Upper lobe of left lung (tissue), 6 donors: ENCODE measurements at regions not wholly inside any gene's neighbourhood (a gene's known extent, or its start where the extent isn't known, plus 50 kb on each side); places are given as distances from the start of the nearest gene placed in this dataset.
A peak's percentile ranks its signal among the peaks of the same experiment; 100 is the strongest.

Source experiments
- ATAC-seq, 2 donors: fragments of 200-7000 bp; cut with Tn5 transposase; one replicate each; pipeline ENCODE4 v1.9.1; 2022; ENCODE audit warnings: mild to moderate bottlenecking in 2 of 2, moderate library complexity in 2 of 2; ENCODE audit not compliant: low FRiP score in 2 of 2
- DNase-seq, 2 donors: peaks; one replicate each; pipeline ENCODE4 v3.0.0-alpha.2; 2019 to 2020
- H3K27ac ChIP-seq, 4 donors: fragments of 200-600 bp; sonication (generic); one replicate each; pipeline ENCODE4 v1.5.1; 2016 to 2019
- H3K27me3 ChIP-seq, 4 donors: fragments of 200-600 bp; sonication (generic); one replicate each; pipeline ENCODE4 v1.5.1; 2017 to 2019
- H3K36me3 ChIP-seq, 4 donors: fragments of 200-600 bp; sonication (generic); one replicate each; pipeline ENCODE4 v1.5.1; 2016 to 2019
- H3K4me1 ChIP-seq, 4 donors: fragments of 200-600 bp; sonication (generic); one replicate each; pipeline ENCODE4 v1.5.1; 2018 to 2019
- H3K4me3 ChIP-seq, 4 donors: fragments of 200-600 bp; sonication (generic); one replicate each; pipeline ENCODE4 v1.5.1; 2017 to 2019; ENCODE audit warnings: mild to moderate bottlenecking in 2 of 4, moderate library complexity in 1 of 4
- H3K9me3 ChIP-seq, 4 donors: fragments of 200-600 bp; sonication (generic); one replicate each; pipeline ENCODE4 v1.5.1; 2018 to 2019
- EP300 ChIP-seq, 4 donors: sonication (generic); formaldehyde crosslinking; IDR thresholded peaks; one replicate each; pipeline ENCODE4 v1.5.1; 2017; ENCODE audit warnings: antibody characterized with exemption in 4 of 4, control low read depth in 2 of 4
- POLR2A ChIP-seq, 4 donors: fragments of 450-650 bp; IDR thresholded peaks; one replicate each; pipeline ENCODE4 v1.5.1; 2016 to 2017; ENCODE audit warnings: antibody characterized with exemption in 4 of 4, mild to moderate bottlenecking in 2 of 4
- POLR2AphosphoS5 ChIP-seq, 2 donors: sonication (generic); formaldehyde crosslinking; IDR thresholded peaks; one replicate each; pipeline ENCODE4 v1.5.1; 2017; ENCODE audit warnings: antibody characterized with exemption in 2 of 2
- WGBS, 2 donors: methylation state at CpG; one replicate each; pipeline ENCODE4 v1.1.5; 2017 to 2018; 5-methylcytosine and 5-hydroxymethylcytosine counted together
- TF ChIP-seq, protein P1 (sequence below), 6 experiments: fragments of 450-650 bp in 4 of 6; fragments of 200-600 bp in 2 of 6; sonication (generic) in 2 of 6; IDR thresholded peaks; one replicate each; pipeline ENCODE4 v1.5.1; 2016 to 2019; ENCODE audit warnings: antibody characterized with exemption in 6 of 6
- donor health status: DM: no; HTN: no; CAD: no; lungs with moderate emphysema.
- donor health status: DM: no; HTN: yes; CAD: no; lungs with severe emphysema.

GRCh38 chr2:196503398-196503797 is 136.1 kb upstream of the CCDC150 start:
- Histone ChIP-seq H3K4me1 (no peaks in the 10 kb centered on the region), H3K9me3 (peaks cover 0 to 13% (median 5%) of the 10 kb centered on the region in 4 donors), H3K27ac (no peak overlapping the region), H3K27me3 (no peaks in the 10 kb centered on the region), H3K36me3 (no peaks in the 10 kb centered on the region), H3K4me3 (no peak overlapping the region)
- DNase-seq (no peak), ATAC-seq (no peak)
- TF ChIP-seq EP300 (IDR thresholded peaks at IDR 0.05) (no peak), POLR2A (IDR thresholded peaks at IDR 0.05) (no peak), POLR2AphosphoS5 (IDR thresholded peaks at IDR 0.05) (no peak)
- TF ChIP-seq, protein P1, sequence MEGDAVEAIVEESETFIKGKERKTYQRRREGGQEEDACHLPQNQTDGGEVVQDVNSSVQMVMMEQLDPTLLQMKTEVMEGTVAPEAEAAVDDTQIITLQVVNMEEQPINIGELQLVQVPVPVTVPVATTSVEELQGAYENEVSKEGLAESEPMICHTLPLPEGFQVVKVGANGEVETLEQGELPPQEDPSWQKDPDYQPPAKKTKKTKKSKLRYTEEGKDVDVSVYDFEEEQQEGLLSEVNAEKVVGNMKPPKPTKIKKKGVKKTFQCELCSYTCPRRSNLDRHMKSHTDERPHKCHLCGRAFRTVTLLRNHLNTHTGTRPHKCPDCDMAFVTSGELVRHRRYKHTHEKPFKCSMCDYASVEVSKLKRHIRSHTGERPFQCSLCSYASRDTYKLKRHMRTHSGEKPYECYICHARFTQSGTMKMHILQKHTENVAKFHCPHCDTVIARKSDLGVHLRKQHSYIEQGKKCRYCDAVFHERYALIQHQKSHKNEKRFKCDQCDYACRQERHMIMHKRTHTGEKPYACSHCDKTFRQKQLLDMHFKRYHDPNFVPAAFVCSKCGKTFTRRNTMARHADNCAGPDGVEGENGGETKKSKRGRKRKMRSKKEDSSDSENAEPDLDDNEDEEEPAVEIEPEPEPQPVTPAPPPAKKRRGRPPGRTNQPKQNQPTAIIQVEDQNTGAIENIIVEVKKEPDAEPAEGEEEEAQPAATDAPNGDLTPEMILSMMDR (IDR thresholded peaks at IDR 0.05), result no peak
- WGBS, 2 donors, result 81 to 91% methylated on average over 4 of the region's 4 CpGs

DNA sequence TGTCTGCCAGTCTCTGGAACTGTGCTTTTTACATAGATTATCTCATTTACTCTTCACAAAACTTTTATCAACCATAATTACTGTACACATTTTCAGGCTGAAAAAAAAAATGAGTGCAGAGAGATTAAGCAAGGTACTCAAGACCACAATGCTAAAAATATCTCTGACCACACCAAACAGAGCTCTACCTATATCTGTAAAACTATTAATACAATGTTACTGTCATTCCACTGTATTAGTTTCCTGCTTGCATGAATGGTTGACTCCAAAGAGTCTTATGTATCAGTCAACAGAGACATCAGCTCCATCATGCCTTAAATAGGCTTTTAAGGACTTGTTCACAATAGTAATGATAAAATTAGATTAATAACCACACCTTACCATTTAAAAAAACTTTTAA is 134.7 kb upstream of the CCDC150 start:
- no peaks in the 10 kb centered on the region for H3K4me1 ChIP-seq
- H3K27ac ChIP-seq, result no peak overlapping the region
- ATAC-seq, result no peak
- H3K27me3 ChIP-seq, result no peaks in the 10 kb centered on the region
- no peak for DNase-seq
- TF ChIP-seq POLR2A (IDR thresholded peaks at IDR 0.05) (no peak), EP300 (IDR thresholded peaks at IDR 0.05) (no peak)
- no peaks in the 10 kb centered on the region for H3K36me3 ChIP-seq
- H3K9me3 ChIP-seq, result no peaks in the 10 kb centered on the region
- no peak overlapping the region for H3K4me3 ChIP-seq

DNA sequence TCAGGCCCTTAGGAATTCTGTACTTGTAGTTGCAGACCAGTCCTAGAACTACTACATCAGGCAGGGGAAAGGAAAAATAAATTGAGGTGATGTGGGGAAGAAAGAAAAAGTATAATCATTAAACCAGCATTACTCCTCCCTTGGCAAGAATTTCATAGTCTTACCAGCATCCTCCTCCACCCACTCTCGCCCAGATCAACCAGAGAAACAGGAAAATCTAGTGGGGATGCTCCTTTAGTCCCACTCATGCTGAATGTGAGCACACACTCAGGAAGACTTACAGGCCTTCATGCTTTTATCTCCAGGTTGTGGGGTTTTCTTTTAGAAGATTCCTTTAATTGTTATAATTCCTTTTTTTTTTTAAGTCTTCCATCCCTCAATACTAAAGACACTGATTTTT is 129.3 kb upstream of the CCDC150 start:
- H3K4me1 ChIP-seq, result peaks cover 0 to 11% (median 2%) of the 10 kb centered on the region in 4 donors
- TF ChIP-seq EP300 (IDR thresholded peaks at IDR 0.05) (no peak), POLR2A (IDR thresholded peaks at IDR 0.05) (no peak), POLR2AphosphoS5 (IDR thresholded peaks at IDR 0.05) (no peak)
- TF ChIP-seq, protein P1 (IDR thresholded peaks at IDR 0.05), result no peak
- no peaks in the 10 kb centered on the region for H3K9me3 ChIP-seq
- no peak overlapping the region for H3K27ac ChIP-seq
- ATAC-seq, result no peak
- DNase-seq, result no peak
- H3K27me3 ChIP-seq, result no peaks in the 10 kb centered on the region
- WGBS, 2 donors, result 69 to 88% methylated on average over 1 of the region's 1 CpG
- H3K4me3 ChIP-seq, result no peak overlapping the region
- H3K36me3 ChIP-seq, result no peaks in the 10 kb centered on the region

GRCh38 chr2:196511258-196512168 is 128.0 kb upstream of the CCDC150 start:
- H3K4me3 ChIP-seq, result no peak overlapping the region
- TF ChIP-seq POLR2AphosphoS5 (IDR thresholded peaks at IDR 0.05) (no peak), POLR2A (IDR thresholded peaks at IDR 0.05) (no peak), EP300 (IDR thresholded peaks at IDR 0.05) (no peak)
- TF ChIP-seq, protein P1 (IDR thresholded peaks at IDR 0.05), result no peak
- 77 to 82% methylated on average over 3 of the region's 3 CpGs for WGBS, 2 donors
- peaks cover 0 to 14% (median 2%) of the 10 kb centered on the region in 4 donors for H3K4me1 ChIP-seq
- ATAC-seq, result peak in 1 of 2 donors; percentile 71
- DNase-seq, result no peak
- H3K36me3 ChIP-seq, result no peaks in the 10 kb centered on the region
- no peak overlapping the region for H3K27ac ChIP-seq
- H3K9me3 ChIP-seq, result no peaks in the 10 kb centered on the region
- H3K27me3 ChIP-seq, result no peaks in the 10 kb centered on the region

DNA sequence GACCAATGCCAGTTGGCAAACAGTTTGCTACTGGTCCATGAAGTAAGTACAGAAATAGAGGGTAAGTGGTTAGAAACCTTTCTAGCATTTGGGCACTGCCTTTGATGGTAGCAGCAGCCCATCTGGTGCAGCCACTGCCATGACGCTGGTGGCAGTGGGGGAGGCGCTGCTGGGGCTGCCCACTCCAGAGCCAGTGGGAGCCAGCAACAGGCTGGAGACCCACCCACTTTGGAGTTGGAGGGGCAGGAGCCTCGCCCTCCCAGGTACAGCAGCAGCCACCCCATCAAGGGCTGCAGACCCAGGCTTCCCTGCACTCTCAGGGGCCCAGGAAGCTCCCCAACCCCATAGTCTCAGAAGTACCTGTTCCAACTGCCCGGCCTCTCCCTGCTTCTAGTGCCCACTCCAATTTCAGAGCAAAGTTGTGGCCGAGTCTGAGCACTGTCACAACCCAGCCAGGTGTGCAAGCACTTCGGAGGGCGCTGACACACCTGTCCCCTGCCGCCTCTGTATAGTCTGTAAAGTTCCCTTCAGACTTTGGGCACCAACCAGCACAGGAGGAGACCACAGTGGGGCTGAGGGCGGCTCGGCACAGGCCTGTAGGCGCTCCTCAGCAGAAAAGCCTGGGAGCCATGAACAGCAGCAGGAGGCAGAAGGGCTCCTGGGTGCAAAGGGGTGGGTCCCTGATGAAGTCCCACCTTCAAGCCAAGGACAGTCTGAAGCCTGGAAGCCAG is 125.6 kb upstream of the CCDC150 start:
- TF ChIP-seq EP300 (IDR thresholded peaks at IDR 0.05), result no peak
- no peak for TF ChIP-seq POLR2A (IDR thresholded peaks at IDR 0.05)
- TF ChIP-seq POLR2AphosphoS5 (IDR thresholded peaks at IDR 0.05), result no peak
- TF ChIP-seq, protein P1 (IDR thresholded peaks at IDR 0.05), result no peak
- DNase-seq, result peak; percentile 47 to 50
- peaks cover 0 to 14% (median 2%) of the 10 kb centered on the region in 4 donors for H3K4me1 ChIP-seq
- H3K9me3 ChIP-seq, result no peaks in the 10 kb centered on the region
- no peaks in the 10 kb centered on the region for H3K27me3 ChIP-seq
- H3K36me3 ChIP-seq, result no peaks in the 10 kb centered on the region
- peak in 1 of 2 donors; percentile 25 for ATAC-seq
- no peak overlapping the region for H3K4me3 ChIP-seq
- peak overlapping the region in 2 of 4 donors; percentile 15 to 26 for H3K27ac ChIP-seq
- 74 to 78% methylated on average over 4 to 11 of the region's 11 CpGs for WGBS, 2 donors
